Activated T-helper 1 cell treated with anti-CD3 and anti-CD28 coated beads, Interleukin-12 subunit alpha, Interleukin-12 subunit beta, Interleukin-2, Interleukin-4 antibody, amounts not matched to agents 30 ng/mL and 10 ng/mL and 1 ng/mL, durations not matched to agents 14 hours and 24 hours and 36 hours (primary cell): ENCODE measurements at regions not wholly inside any gene's neighbourhood (a gene's known extent, or its start where the extent isn't known, plus 50 kb on each side); places are given as distances from the start of the nearest gene placed in this dataset.
"Not testable (repeated sequence)": the region's sequence is repeated elsewhere in the genome, so short reads cannot be mapped to it uniquely, and the experiment has no call there.

ENCODE experiments used
- DNase-seq: peaks from one replicate; pipeline ENCODE4 v3.0.0; 2021; ENCODE audit warnings: low spot score
- H3K27ac Mint-ChIP-seq: one replicate; pipeline ENCODE4 v1.8.0; 2021; ENCODE audit warnings: mild to moderate bottlenecking, mixed read lengths
- H3K27me3 Mint-ChIP-seq: one replicate; pipeline ENCODE4 v1.8.0; 2022; ENCODE audit warnings: mild to moderate bottlenecking, moderate library complexity, mixed read lengths; ENCODE audit not compliant: insufficient read depth
- H3K36me3 Mint-ChIP-seq: one replicate; pipeline ENCODE4 v1.8.0; 2021; ENCODE audit warnings: low read depth, mixed read lengths
- H3K4me1 Mint-ChIP-seq: one replicate; pipeline ENCODE4 v1.8.0; 2021; ENCODE audit warnings: low read depth, mixed read lengths
- H3K4me3 Mint-ChIP-seq: one replicate; pipeline ENCODE4 v1.8.0; 2021; ENCODE audit warnings: mild to moderate bottlenecking, moderate library complexity, mixed read lengths
- H3K9me3 Mint-ChIP-seq: one replicate; pipeline ENCODE4 v1.8.0; 2021; ENCODE audit warnings: mixed read lengths
- intact Hi-C: fragments of 100-400 bp; cut with micrococcal nuclease; formaldehyde crosslinking; loops from one replicate; pipeline ENCODE4 v1.15.1; 2024

DNA sequence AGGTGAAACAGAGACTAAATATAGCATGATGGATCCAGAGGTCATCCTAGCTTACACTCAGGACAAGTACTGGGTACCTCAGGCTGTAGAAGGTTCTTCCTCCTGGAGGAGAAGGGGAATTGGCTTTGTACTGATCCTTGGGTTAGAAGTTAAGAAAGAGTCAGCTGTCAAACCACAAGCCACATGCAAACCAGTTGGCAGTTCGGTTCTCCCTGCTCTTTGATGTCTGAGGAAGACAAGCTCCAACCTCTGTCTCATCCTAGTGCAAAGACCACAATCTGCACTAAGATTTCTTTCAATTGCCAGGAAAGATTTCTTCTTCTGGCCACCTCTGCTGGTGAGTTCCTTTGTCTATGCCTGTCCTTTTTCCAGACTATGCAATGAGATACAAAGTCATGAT is 203.8 kb downstream of the ATP6V0E2 start:
- H3K9me3 Mint-ChIP-seq, intact Hi-C loops, H3K36me3 Mint-ChIP-seq, H3K4me1 Mint-ChIP-seq, H3K4me3 Mint-ChIP-seq, H3K27ac Mint-ChIP-seq, DNase-seq: not testable (repeated sequence)
- peaks cover 10% of the 10 kb centered on the region for H3K27me3 Mint-ChIP-seq

DNA sequence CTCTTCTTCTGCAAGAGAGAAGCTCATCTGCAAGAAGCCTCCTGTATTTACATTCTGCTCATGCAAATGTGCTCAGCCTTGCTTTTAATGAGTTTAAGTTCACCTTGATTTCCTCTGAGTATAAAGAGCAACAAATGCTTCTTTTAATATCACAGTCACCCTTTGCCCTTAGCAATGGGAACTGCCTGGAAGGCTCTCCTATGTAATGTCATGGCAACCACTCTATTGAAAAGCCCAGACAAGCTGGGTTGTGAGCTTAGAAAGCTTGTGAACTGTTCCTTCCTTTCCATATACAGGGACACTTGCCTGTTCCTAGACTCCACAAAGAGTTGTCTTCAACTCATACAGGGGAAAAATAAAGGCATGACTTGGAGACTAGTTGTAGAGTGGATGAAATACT is 208.1 kb downstream of the ATP6V0E2 start:
- not testable (repeated sequence) for H3K4me3 Mint-ChIP-seq

DNA sequence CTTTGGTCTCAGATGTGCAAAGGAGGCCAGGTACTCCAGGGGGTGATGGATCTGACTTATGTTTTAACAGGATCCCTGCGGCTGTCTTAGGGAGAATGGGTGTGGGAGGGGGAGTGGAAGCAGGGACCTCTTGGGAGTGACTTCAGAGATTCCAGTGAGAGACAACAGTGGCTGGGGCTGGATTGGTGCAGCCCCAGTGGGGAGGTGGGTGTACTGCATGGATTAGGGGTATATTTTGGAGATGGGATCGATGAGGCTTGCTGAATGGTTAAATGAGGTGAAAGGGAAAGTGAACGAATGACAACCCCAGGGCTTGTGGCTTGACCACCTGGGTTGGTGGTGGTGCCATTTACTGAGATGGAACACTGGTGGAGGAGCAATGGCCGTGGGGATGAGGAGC is 211.0 kb downstream of the ATP6V0E2 start:
- H3K36me3 Mint-ChIP-seq, DNase-seq, intact Hi-C loops, H3K27ac Mint-ChIP-seq, H3K4me1 Mint-ChIP-seq, H3K9me3 Mint-ChIP-seq, H3K4me3 Mint-ChIP-seq: not testable (repeated sequence)
- peaks cover 11% of the 10 kb centered on the region for H3K27me3 Mint-ChIP-seq

More for the DNA sequence above, 208.1 kb downstream of the ATP6V0E2 start:
- H3K9me3 Mint-ChIP-seq, H3K36me3 Mint-ChIP-seq, DNase-seq, intact Hi-C loops, H3K27ac Mint-ChIP-seq, H3K4me1 Mint-ChIP-seq: not testable (repeated sequence)
- peaks cover 14% of the 10 kb centered on the region for H3K27me3 Mint-ChIP-seq

DNA sequence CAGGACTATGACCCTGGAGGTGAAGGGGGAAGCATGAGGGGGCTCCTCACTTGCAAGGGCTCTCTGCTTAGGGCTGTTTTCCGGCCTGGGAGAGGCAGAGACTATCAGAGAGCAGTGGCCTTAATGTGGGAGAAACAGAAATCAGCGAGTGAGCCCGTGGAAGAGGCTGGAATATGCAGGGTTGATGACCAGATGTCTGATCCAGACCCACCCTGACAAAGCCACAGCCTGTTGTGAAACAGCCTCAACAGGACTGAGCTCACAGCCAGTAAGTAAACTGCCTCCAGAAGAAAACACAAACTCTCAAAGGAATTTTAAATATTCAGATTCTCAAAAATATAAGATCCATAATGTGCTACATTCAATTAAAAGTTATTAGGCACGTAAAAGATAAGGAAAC is 213.7 kb downstream of the ATP6V0E2 start:
- intact Hi-C loops, H3K27ac Mint-ChIP-seq, DNase-seq, H3K4me1 Mint-ChIP-seq, H3K27me3 Mint-ChIP-seq, H3K36me3 Mint-ChIP-seq, H3K9me3 Mint-ChIP-seq, H3K4me3 Mint-ChIP-seq: not testable (repeated sequence)

DNA sequence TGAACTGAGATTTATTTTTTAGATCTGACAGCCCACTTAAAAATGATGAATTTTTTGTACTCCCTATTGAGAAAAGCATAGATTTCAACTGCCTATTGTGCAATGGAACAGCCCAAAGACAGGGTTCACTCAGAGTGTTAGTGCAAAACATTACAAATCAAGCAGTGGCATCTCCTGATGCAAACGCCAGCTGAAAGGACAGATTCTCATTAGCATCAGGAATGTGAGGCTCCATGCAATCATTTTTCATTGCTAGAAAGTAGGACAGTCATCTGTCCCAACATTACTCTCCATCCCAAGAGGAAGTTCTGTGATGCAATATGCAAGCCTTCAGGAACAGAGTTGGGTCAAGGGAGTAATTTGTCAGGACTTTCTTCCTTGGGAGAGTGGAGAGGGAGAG is 215.4 kb downstream of the ATP6V0E2 start:
- H3K36me3 Mint-ChIP-seq, DNase-seq, H3K4me3 Mint-ChIP-seq, H3K4me1 Mint-ChIP-seq, H3K9me3 Mint-ChIP-seq, H3K27ac Mint-ChIP-seq, intact Hi-C loops, H3K27me3 Mint-ChIP-seq: not testable (repeated sequence)

DNA sequence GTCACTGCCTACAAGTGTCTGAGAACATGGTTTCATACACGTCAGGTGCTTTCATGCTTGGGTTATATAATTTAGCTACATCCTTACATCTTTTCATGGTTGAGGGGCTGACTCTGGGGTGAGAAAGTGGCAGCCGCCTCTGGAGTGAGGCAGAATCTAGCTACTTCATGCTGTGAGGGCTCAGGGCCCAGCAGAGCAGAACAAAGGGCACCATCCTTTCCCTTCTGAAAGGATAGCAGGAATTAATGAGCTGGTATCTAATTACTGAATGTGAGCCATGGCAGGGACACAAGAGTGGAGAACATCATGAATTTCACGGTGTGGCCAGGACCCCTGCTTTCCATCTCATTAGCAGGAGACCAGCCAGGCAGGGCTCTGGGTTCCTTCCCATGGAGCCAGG is 217.0 kb downstream of the ATP6V0E2 start:
- H3K36me3 Mint-ChIP-seq, H3K9me3 Mint-ChIP-seq, H3K27me3 Mint-ChIP-seq, H3K4me1 Mint-ChIP-seq, H3K27ac Mint-ChIP-seq, H3K4me3 Mint-ChIP-seq, intact Hi-C loops, DNase-seq: not testable (repeated sequence)

DNA sequence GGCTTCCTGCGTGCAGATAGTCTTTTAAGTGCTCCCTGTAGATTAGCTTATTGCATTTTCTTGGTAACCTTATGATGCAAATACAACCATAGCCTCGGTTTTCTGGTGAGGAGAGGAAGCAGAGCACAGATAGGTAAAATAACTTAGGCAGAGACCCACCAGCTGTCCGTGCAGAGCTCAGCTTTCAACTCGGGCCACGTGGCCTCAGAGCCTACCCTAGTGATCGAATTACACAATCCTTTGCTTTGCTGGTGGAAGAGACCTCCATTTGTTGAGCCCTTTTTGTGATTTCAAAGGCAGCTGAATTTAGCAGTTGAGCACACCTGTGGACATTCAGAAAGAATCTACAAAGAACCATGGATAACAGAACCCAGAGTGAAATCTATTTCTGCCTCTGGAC is 220.1 kb downstream of the ATP6V0E2 start:
- H3K36me3 Mint-ChIP-seq, DNase-seq, H3K9me3 Mint-ChIP-seq, H3K4me1 Mint-ChIP-seq, intact Hi-C loops, H3K4me3 Mint-ChIP-seq, H3K27ac Mint-ChIP-seq, H3K27me3 Mint-ChIP-seq: not testable (repeated sequence)

DNA sequence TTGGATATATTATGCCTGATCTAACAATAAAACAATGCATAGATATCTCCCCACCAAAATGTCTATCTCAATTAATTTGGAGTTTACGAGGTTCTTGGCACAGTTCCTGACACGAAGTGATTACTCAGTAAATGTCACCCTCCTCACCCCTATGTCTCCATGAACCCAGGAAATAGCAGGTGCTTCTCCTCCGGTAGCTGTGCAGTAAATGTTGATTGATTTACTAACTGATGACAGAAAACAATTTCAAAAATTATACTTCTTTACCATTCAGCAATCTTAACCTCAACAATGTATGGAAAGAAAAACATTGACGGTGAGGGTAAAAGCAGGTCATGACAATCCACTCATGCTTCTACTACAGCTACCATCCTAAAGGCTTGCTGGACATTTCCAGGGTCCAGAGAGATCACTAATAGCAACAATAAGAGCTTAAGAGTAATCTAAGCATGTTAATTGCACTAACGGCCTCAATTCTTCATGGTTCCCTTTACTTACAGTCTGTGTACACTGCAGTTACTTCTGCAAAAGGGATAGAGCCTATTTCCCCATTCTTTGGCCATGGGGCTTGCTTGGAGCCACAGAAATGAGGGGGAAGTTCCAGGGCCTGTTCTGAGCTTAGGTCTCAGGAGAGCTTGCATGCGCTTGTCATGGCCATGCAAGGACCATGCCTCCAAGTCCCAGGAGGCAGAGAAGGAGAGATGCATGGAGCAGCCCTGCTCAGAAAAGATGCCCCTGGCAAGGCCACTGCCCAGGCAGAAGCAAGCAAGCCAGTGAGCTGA is 222.6 kb downstream of the ATP6V0E2 start:
- DNase-seq, H3K4me1 Mint-ChIP-seq, H3K4me3 Mint-ChIP-seq, H3K27ac Mint-ChIP-seq, intact Hi-C loops, H3K9me3 Mint-ChIP-seq, H3K36me3 Mint-ChIP-seq, H3K27me3 Mint-ChIP-seq: not testable (repeated sequence)

DNA sequence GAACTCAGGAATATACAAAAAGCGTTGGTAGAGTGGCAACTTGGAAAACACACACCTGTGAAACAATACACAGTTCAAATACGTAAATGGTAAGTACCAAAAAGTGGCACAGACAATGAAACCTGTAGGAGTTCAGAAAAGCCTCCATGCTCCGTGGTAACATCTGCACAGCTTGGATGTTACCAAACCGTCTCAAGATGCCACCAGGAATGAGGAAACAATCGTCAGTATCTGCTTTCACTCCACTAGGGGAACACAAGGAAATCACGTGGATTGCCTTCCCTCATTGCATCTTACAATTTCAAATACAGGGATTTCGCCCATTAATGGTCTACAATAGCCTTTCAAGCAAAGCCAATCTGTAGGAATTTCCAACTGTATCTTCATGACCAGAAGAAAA is 224.6 kb upstream of the LRRC61 start:
- H3K4me3 Mint-ChIP-seq, H3K27me3 Mint-ChIP-seq, intact Hi-C loops, H3K4me1 Mint-ChIP-seq, H3K36me3 Mint-ChIP-seq, DNase-seq, H3K9me3 Mint-ChIP-seq, H3K27ac Mint-ChIP-seq: not testable (repeated sequence)

DNA sequence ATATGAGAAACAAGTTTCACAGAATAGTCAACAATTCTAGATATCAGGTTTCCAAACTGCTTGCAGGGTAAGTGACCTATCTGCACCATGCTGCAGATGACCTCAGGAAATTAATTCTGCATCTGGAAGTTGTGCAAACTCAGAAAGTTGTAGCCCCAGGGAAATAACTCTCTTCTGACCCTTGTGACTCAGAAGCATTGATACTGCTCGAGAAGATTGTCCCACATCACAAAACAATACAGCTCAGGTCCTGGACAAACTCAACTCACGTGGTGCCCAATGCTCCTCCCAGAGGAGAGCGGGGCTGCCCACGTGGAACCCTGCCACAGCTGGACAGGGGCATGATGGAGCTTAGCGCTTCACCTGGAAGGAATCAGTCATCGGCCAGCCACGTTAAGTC is 221.9 kb upstream of the LRRC61 start:
- intact Hi-C loops, DNase-seq: not testable (repeated sequence)

DNA sequence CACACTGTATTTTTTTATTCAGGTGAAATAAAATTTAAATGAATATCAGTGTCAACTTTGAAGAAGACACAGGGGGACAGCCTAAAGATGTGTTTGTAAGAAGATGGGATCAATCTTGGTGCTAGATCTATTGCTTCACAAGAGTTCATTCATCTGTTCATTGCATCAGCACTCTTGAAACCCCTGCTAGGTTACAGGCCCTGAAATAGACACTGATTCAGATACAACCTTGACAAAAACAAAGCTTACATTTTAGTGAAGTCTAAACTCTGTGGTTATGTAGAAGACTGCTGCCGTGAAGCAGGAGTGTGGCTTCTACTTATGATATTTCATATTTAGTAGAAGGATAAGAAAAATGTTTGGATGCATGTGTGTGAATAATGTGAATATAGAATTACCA is 215.9 kb upstream of the LRRC61 start:
- H3K27ac Mint-ChIP-seq, intact Hi-C loops, H3K36me3 Mint-ChIP-seq, H3K4me3 Mint-ChIP-seq, H3K9me3 Mint-ChIP-seq, DNase-seq, H3K27me3 Mint-ChIP-seq, H3K4me1 Mint-ChIP-seq: not testable (repeated sequence)

More for the DNA sequence above, 221.9 kb upstream of the LRRC61 start:
- H3K27me3 Mint-ChIP-seq, H3K9me3 Mint-ChIP-seq, H3K36me3 Mint-ChIP-seq, H3K4me1 Mint-ChIP-seq, H3K27ac Mint-ChIP-seq, H3K4me3 Mint-ChIP-seq: not testable (repeated sequence)

DNA sequence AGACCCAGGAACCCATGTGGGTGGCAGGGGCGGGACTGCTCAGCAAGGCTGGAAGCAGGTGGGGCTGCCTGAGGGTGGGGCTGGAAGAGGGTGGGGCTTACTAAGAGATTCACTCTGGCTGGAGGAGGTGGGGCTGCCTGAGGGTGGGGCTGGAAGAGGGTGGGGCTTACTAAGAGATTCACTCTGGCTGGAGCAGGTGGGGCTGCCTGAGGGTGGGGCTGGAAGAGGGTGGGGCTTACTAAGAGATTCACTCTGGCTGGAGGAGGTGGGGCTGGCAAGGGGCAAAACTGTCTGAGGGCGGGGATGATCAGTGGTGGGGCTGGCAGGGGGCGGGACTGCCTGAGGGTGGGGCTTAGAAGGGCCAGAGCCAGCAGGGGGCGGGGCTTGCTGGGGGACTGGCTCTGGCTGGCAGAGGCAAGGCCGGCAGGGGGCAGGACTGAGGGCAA is 212.8 kb upstream of the LRRC61 start:
- H3K36me3 Mint-ChIP-seq, intact Hi-C loops, H3K4me3 Mint-ChIP-seq, H3K4me1 Mint-ChIP-seq, DNase-seq, H3K9me3 Mint-ChIP-seq, H3K27me3 Mint-ChIP-seq, H3K27ac Mint-ChIP-seq: not testable (repeated sequence)

DNA sequence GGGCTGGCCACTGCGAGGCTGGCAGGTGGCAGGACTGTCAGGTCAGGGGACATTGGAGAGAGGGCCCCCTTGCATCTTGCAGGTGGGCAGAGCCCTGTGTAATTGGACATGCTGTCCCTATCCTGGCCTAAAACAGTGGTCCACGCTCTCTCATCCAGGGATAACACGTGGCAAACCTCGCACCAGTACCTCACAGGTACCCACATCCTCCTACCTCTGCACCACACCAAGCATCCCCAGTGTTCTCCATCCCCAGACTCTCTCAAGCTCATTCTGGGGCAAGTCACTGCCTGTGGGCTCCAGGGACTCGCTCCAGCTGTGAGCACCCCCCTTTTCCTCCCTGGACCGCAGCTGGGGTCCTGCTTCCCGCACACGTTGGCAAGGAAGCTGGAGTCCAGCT is 212.3 kb upstream of the LRRC61 start:
- DNase-seq, H3K27me3 Mint-ChIP-seq, H3K4me3 Mint-ChIP-seq, H3K36me3 Mint-ChIP-seq, intact Hi-C loops, H3K9me3 Mint-ChIP-seq, H3K27ac Mint-ChIP-seq, H3K4me1 Mint-ChIP-seq: not testable (repeated sequence)
